H1 (cell line): ENCODE measurements at regions not wholly inside any gene's neighbourhood (a gene's known extent, or its start where the extent isn't known, plus 50 kb on each side); places are given as distances from the start of the nearest gene placed in this dataset.

Source experiments
- CTCF ChIP-seq, 3 experiments: IDR thresholded peaks; 1 replicate in 2 of 3; 2 replicates in 1 of 3; pipeline versions ENCODE4 v1.5.1 to v1.6.1; 2011; ENCODE audit warnings: low read length in 3 of 3, mild to moderate bottlenecking in 3 of 3, inconsistent platforms in 2 of 3, low read depth in 1 of 3, moderate library complexity in 1 of 3; ENCODE audit not compliant: insufficient read depth in 1 of 3; ENCODE audit errors: control extremely low read depth in 1 of 3
- EZH2 ChIP-seq: fragments of 200-600 bp; sonication (generic); IDR thresholded peaks from 2 replicates; pipeline ENCODE4 v1.7.1; 2012; ENCODE audit warnings: low read depth, mild to moderate bottlenecking, moderate library complexity, low read length, inconsistent platforms; ENCODE audit not compliant: severe bottlenecking

DNA sequence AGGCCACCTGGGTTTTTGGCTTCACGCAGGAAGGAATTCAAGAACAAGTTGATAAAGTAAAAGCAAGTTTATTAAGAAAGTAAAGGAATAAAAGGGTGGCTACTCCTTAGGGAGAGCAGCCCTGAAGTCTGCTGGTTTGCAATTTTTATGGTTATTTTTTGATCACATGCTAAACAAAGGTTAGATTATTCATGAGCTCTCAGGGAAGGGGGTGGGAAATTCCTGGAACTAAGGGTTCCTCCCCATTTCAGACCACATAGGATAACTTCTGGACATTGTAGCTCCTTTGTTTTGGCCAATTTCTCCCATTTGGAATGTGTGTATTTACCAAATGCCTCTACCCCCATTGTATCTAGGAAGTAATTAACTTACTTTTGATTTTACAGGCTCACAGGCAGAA, 63.9 kb upstream of the SYK start:
- no peak for TF ChIP-seq EZH2
- TF ChIP-seq CTCF (IDR thresholded peaks at IDR 0.05; ENCODE audit: control extremely low read depth in 1 of 3, insufficient read depth in 1 of 3, low read depth in 1 of 3, low read length in 3 of 3) = no peak
